GM18505 (cell line): ENCODE measurements at regions not wholly inside any gene's neighbourhood (a gene's known extent, or its start where the extent isn't known, plus 50 kb on each side); places are given as distances from the start of the nearest gene placed in this dataset.

Experiments
- ATAC-seq: cut with Tn5 transposase; IDR thresholded peaks from one replicate; pipeline ENCODE4 v1.9.1; 2021; ENCODE audit not compliant: unreplicated experiment
- POLR2A ChIP-seq: IDR thresholded peaks from 4 replicates; pipeline ENCODE4 v1.6.1; 2011; ENCODE audit warnings: borderline replicate concordance; ENCODE audit not compliant: insufficient read depth, insufficient read length; ENCODE audit errors: extremely low read depth

- ATAC-seq = no peak
- TF ChIP-seq POLR2A = no peak
Observed at GRCh38 chr7:36802459-36803135, 78.3 kb upstream of the AOAH start.

DNA sequence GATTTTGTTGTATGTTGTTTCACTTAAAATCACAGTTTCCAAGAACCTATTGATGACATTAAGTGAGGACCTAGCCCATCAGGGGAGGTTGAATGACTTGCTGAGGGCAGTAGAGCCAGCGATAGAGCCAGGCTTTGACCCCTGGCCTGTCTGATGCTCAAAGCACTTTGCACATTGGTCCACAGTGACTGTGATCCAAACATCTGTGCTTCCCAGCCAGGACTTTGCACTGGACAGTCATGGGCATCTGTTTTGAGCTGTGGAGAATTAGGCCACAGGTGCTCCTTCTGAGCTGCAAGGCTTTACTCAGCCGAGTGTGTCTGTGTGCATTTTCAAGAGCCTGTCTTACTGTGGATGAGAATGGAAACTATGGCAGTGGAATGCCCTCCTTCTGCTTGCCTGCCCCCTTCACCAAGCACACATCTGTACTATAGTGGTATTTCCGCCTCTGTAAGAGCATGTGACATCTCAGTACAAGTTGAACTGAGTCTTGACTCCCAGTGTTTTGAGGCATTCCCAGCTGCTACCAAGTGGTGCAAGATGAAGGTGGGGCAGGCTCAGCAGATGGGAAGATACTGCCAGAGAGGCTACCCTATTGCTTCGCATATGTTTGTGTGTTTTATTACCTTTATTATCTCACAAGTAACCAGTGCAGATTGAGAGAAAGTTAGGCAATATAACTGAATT is 72.7 kb upstream of the AOAH start:
- TF ChIP-seq POLR2A = no peak
- ATAC-seq = no peak

DNA sequence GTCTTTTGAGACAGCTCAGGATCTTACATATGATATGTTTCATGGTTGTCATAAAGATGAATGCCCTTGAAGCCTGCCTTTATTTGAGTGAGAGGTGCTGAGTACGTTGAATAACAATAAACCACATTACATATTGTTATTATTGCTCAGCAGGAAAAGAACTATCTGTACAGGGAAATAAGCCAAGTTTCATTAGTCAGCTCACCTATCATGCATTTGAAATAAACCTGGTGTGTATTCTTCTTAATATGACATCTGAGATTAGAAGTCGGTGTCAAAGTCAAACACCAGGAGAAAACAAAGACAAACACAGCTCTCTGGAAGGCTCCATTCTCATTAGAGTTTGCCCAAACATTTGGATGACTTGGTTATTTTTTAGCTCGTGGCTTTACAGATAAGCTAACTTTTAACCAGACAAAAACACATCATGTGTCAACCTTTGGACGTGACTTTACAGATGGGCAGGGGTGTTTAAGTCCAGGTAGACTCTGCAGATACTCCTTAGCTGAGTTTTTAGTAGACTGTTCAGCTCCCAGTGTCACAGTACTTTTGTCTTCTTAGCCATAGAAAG is 71.2 kb upstream of the AOAH start:
- no peak for ATAC-seq
- no peak for TF ChIP-seq POLR2A

DNA sequence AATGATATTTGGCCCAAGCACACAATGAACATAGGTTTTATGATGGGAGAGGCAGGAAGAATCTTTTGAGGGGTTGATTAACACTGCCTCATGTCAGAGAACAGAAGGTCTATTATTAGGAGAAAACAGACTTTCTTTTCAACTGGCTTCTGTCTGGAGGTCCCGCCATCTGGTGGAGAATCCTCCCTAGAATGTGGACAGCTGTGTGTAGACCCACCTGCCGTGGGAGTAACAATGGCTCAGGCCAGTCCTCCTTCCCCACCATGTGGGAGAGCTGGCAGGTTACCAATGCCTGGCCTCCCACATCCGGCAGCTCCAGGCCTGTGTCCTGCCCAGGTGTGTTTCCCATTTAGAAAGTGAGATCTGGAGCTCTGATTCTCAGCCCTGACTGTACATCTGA is 70.4 kb upstream of the AOAH start:
- no peak for ATAC-seq
- TF ChIP-seq POLR2A = no peak

DNA sequence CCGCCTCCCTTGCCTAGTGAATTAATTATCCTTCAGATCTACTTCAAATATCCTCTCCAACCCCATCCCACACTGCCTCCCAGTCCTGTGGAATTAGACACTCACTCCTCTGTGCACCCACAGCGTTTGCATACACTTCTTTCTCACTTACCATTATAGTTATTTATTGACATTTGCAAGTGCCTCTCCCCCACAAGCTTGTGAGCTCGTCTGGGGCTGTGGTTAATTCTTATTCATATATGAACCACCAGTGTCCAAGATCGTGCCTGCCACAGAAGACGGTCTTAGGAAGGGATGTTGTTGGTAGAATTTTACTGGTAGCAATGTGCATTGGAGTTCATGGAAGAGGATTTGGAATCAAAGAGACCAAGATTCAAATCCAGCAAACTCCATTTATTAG is 68.1 kb upstream of the AOAH start:
- ATAC-seq = no peak
- no peak for TF ChIP-seq POLR2A

DNA sequence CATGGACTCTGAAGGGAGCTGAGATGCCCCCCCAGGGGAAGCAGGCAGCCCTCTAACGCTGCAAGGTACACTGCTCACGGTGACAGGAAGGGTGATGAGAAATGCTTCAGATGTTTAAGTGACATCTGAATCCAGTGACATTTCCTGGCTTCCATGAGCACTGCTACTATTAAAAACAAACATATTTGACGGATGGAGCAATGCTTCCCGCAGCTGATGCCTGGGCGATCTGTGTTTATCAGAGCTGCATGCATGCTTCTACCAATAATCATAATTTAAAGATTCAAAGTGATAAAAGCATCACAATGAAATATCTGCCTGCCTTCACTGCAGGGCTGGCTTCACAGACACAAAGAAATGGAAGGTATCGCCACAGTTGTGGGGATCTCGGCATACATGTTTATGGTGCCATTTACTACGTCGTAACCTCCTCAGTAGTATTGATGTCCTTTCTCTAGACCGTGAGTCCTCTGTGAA is 66.1 kb upstream of the AOAH start:
- TF ChIP-seq POLR2A = no peak
- no peak for ATAC-seq

DNA sequence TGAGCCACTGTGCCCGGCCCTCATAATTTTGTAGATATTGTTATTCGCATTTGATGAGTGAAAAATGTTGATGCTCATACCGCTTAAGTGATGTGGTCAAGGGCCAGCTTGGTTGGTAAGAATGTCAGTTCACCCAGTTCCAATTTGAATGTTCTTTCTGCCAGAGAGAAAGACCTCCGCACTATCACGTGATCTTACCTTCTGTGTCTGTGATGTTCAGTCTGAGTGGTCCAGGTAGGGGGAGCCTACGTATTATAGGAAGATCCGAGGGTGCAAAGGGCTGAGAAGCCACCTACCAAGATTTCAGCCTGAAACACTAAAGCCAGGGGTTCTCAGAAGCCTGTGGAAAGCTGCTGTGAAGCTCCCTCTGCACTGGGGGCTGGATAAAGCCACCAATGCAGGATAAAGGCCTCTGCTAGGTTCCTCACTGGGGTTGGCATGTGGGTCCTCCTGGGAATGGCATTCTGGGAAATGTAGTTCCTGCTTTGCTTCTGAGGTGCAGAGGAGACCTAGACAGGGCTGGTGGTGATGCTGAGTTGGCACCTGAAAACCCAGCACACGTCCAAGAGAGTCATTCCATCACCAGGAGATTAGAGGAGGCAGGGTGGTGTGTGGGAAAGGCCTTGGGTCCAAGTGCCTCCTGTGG is 64.7 kb upstream of the AOAH start:
- TF ChIP-seq POLR2A = no peak
- ATAC-seq = no peak

DNA sequence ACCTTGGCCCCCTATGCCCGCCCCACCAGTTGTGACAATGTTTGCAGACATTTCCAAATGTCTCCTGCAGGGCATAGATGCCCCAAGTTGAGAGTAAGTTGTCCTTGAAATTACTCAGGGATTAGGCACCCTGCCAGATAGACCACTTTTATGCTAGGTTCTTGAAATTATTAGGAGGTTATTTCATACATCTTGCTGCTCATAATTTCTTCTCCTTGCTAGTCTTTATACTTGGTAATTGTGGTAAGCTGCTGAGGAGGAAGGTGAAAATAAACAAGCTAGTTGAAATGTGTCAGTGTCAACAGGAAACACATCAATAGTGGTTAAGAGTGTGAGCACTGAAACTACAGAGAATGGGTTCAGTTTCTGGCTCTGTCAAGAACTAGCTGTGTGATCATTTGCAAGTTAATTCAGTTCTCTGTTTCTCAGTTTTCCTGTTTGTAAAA is 63.7 kb upstream of the AOAH start:
- no peak for ATAC-seq

DNA sequence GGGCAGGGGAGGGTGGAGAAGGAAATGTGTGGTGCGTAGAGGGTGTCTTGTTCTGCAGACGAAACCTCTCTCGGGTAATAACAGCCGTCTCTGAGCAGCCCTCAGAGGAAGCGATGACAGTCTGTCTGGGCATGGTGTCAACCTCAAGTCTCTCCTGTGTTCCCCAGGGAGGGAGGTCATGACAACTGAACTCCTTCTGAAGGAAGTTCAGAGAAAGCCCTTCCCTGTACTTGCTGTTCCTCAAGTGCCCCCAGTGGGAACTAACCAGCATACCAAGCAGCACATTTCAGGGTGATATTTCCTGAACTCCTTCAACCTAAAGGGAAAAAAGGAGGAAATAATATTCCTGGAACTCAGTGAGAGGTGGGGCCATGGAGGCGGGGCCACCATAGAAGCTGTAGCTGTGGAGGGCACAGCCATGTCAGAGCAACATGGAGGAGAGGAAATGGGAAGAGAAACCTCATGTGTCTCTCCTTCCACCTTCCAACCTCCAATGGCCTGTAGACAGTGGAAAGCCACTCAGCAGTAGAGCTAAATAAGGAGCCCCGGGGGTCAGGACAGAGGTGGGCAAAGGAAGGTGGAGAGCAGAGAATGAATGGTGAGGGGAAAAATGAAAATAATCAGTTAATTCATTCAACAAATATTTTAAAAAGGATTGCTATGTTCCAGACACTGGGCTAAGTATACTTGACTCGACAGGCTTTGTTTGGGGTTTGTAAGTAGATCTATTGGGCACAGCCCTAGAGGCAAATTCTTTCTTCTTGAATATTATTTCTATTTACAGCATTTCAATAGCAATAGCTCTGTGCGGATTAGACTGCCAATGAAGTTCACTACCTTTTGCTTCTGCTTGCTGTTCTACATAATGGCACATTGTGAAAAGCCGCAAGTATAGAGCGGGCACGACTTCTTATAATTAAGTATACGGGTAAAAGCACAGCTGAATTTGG is 61.0 kb upstream of the AOAH start:
- ATAC-seq = peak; percentile 96
- no peak for TF ChIP-seq POLR2A

More for the DNA sequence above, 63.7 kb upstream of the AOAH start:
- no peak for TF ChIP-seq POLR2A

DNA sequence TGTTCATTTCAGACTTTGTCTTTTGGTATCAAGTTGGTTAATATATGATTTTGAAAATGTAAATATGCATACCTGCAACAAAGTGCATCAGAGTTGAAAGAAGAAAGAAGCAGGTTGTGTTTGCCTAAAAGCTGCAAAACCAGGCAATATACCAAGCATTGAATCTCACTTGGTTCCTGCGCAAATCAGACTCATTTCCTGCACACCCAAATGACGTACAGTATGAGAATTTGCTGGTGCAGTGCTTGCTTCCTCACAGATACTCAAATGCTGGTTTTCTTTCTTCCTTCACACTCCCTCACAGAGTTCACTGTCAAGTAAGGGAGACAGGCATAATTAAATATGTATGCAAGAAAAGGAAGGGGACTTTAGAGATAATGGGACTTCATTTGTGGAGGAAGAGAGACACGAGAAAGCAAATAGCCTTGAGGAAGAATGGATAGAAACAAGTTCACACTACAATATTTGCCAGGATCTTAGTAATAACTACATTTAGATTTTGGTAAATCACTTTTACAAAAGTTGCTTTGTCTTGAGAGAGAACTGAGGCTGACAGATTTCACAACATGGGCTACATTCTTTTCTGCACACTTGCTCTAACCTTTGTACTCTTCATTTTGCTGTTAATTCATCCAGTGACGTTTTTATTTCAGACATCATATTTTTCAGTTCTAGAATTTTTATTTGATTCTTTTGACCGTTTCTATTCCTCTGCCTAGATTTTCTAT is 56.9 kb upstream of the AOAH start:
- TF ChIP-seq POLR2A = no peak
- no peak for ATAC-seq

DNA sequence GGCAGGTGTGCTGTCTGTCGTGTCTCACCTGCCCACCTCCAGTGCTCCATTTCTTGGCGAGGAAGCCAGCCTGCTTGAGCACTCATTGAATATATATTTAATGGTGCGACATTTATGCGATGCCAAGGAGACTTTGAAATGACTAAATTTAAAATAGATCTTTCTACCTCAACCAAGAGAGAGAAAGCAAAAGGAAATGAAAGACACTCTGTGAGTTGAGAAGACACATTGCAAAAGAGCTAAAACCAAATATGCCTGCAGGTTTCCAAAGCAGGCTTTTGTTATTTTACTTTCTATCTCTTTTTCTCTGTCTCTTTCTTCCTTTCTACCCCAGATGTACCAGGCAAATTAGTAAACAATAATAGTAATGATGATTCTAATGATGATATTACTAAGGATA is 53.6 kb upstream of the AOAH start:
- TF ChIP-seq POLR2A = no peak
- ATAC-seq = no peak

GRCh38 chr7:36777062-36777461 is 52.8 kb upstream of the AOAH start:
- no peak for TF ChIP-seq POLR2A
- ATAC-seq = no peak
